Astrocyte (in vitro differentiated cells and primary cell): ENCODE measurements at regions not wholly inside any gene's neighbourhood (a gene's known extent, or its start where the extent isn't known, plus 50 kb on each side); places are given as distances from the start of the nearest gene placed in this dataset.
"Not testable (repeated sequence)": the region's sequence is repeated elsewhere in the genome, so short reads cannot be mapped to it uniquely, and the experiment has no call there.

Source experiments
- DNase-seq: peaks from one replicate; pipeline ENCODE4 v3.0.0-alpha.2; 2010; ENCODE audit warnings: low read depth
- FAIRE-seq: peaks from 2 replicates; lab custom pipeline; 2011; peaks lifted over from hg19 to GRCh38; lab: Jason Lieb, UNC
- H2AFZ ChIP-seq: 2 replicates; pipeline ENCODE4 v1.6.0; 2012; ENCODE audit warnings: low read depth, low read length, inconsistent platforms
- H3K27ac ChIP-seq: 2 replicates; pipeline ENCODE4 v1.5.1; 2011; ENCODE audit warnings: low read depth, low read length, inconsistent platforms
- H3K27me3 ChIP-seq: 2 replicates; pipeline ENCODE4 v1.6.0; 2011; ENCODE audit warnings: low read length, inconsistent platforms; ENCODE audit not compliant: insufficient read depth
- H3K36me3 ChIP-seq: 2 replicates; pipeline ENCODE4 v1.5.1; 2011; ENCODE audit warnings: low read length, inconsistent platforms; ENCODE audit not compliant: insufficient read depth
- H3K4me1 ChIP-seq: 2 replicates; pipeline ENCODE4 v1.5.1; 2011; ENCODE audit warnings: low read length, inconsistent platforms; ENCODE audit not compliant: insufficient read depth
- H3K4me2 ChIP-seq: 2 replicates; pipeline ENCODE4 v1.6.0; 2012; ENCODE audit warnings: low read length, inconsistent platforms
- H3K4me3 ChIP-seq: 2 replicates; pipeline ENCODE4 v1.5.1; 2011; ENCODE audit warnings: low read depth, mild to moderate bottlenecking, low read length, inconsistent platforms; ENCODE audit not compliant: insufficient read depth
- H3K79me2 ChIP-seq: 2 replicates; pipeline ENCODE4 v1.6.0; 2012; ENCODE audit warnings: mild to moderate bottlenecking, low read length, inconsistent platforms; ENCODE audit not compliant: insufficient read depth
- H3K9ac ChIP-seq: 2 replicates; pipeline ENCODE4 v1.6.0; 2012; ENCODE audit warnings: mild to moderate bottlenecking, low read length, inconsistent platforms
- H3K9me3 ChIP-seq: 2 replicates; pipeline ENCODE4 v1.5.1; 2012; ENCODE audit warnings: low read depth, mild to moderate bottlenecking, low read length, inconsistent platforms; ENCODE audit not compliant: insufficient read depth
- H4K20me1 ChIP-seq: 2 replicates; pipeline ENCODE4 v1.6.0; 2012; ENCODE audit warnings: low read length, inconsistent platforms; ENCODE audit not compliant: insufficient read depth
- H3K27ac Mint-ChIP-seq: one replicate; pipeline ENCODE4 v1.8.0; 2021; ENCODE audit warnings: mild to moderate bottlenecking, mixed read lengths; ENCODE audit not compliant: unreplicated experiment
- H3K27me3 Mint-ChIP-seq: one replicate; pipeline ENCODE4 v1.8.0; 2021; ENCODE audit warnings: low read depth, mixed read lengths; ENCODE audit not compliant: unreplicated experiment
- H3K36me3 Mint-ChIP-seq: one replicate; pipeline ENCODE4 v1.8.0; 2021; ENCODE audit warnings: low read depth, mixed read lengths; ENCODE audit not compliant: unreplicated experiment
- H3K4me1 Mint-ChIP-seq: one replicate; pipeline ENCODE4 v1.8.0; 2021; ENCODE audit warnings: low read depth, mixed read lengths; ENCODE audit not compliant: unreplicated experiment
- H3K4me3 Mint-ChIP-seq: one replicate; pipeline ENCODE4 v1.8.0; 2021; ENCODE audit warnings: mild to moderate bottlenecking, moderate library complexity, mixed read lengths; ENCODE audit not compliant: unreplicated experiment
- H3K9me3 Mint-ChIP-seq: one replicate; pipeline ENCODE4 v1.8.0; 2021; ENCODE audit warnings: mild to moderate bottlenecking, mixed read lengths; ENCODE audit not compliant: unreplicated experiment
- EZH2 ChIP-seq: IDR thresholded peaks from 2 replicates; pipeline ENCODE4 v1.6.1; 2012; ENCODE audit warnings: mild to moderate bottlenecking, low read length, inconsistent platforms; ENCODE audit not compliant: insufficient read depth
- TF ChIP-seq, protein P1 (sequence below): IDR thresholded peaks from 2 replicates; pipeline ENCODE4 v1.5.1; 2011; ENCODE audit warnings: low read depth, mild to moderate bottlenecking, inconsistent platforms, low read length, moderate library complexity; ENCODE audit not compliant: insufficient read depth

DNA sequence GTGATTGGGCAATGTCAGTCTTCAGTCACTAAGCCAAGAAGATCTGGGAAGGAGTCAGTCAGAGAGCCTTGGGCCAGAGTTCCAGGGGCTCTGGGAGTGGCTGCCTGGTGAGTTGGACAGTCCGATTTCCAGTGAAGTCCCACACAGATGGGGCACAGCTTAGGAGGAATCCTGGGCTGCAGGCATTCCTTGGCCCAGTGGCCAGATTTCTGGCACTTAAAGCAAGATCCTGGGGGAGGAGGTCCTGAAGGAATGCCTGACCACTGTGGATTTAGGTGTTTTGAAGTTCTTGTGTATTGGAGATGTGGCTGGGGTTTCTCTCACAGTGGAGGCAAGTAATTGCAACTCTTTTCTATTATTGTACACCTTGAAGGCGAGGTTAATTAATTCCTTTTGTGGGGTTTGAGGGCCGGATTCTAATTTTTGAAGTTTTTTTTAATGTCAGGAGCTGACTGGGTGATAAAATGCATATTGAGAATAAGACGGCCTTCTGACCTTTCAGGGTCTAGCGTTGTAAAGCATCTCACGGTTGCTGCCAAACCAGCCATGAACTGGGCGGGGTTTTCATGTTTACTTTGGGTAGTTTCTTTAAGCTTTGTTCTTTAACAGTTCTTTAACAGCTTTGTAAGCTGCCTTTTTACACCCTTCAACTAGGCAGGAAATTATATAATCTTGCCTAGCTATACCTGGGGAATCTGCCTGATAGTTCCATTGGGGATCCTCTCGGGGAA, 73.6 kb upstream of the SIRPG start:
- H3K27me3 ChIP-seq, H3K4me1 ChIP-seq, DNase-seq, H3K4me3 Mint-ChIP-seq, H4K20me1 ChIP-seq, H3K9ac ChIP-seq, H3K27ac Mint-ChIP-seq, H3K9me3 Mint-ChIP-seq, H3K27ac ChIP-seq, H3K4me3 ChIP-seq, H3K9me3 ChIP-seq, H3K36me3 Mint-ChIP-seq, FAIRE-seq, H3K4me1 Mint-ChIP-seq, H3K79me2 ChIP-seq, H3K4me2 ChIP-seq, H2AFZ ChIP-seq, H3K36me3 ChIP-seq: not testable (repeated sequence)
- H3K27me3 Mint-ChIP-seq = peaks cover 17% of the 10 kb centered on the region

DNA sequence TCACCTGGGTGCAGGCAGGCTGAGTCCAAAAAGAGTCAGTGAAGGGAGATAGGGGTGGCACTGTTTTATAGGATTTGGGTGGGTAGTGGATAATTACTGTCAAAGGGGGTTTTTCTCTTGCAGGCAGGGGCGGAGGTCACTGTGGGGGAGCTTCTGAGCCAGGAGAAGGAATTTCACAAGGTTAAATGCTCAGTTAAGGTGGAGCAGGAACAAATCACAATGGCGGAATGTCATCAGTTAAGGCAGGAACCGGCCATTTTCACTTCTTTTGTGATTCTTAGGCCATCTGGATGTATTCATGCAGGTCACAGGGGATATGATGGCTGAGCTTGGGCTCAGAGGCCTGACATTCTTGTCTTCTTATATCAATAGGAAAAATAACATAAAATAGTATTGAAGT, 69.7 kb upstream of the SIRPG start:
- H4K20me1 ChIP-seq, H3K79me2 ChIP-seq, H3K4me2 ChIP-seq, H3K27ac Mint-ChIP-seq, H2AFZ ChIP-seq, H3K4me1 ChIP-seq, H3K36me3 Mint-ChIP-seq, H3K9ac ChIP-seq, H3K4me1 Mint-ChIP-seq, H3K9me3 ChIP-seq, DNase-seq, H3K4me3 ChIP-seq, H3K27me3 ChIP-seq, H3K27ac ChIP-seq, FAIRE-seq, H3K36me3 ChIP-seq, H3K9me3 Mint-ChIP-seq, H3K4me3 Mint-ChIP-seq: not testable (repeated sequence)
- H3K27me3 Mint-ChIP-seq = peaks cover 24% of the 10 kb centered on the region

- peaks cover 26% of the 10 kb centered on the region for H3K27me3 Mint-ChIP-seq
- no peaks in the 10 kb centered on the region for H3K4me1 Mint-ChIP-seq
- no peak overlapping the region for H2AFZ ChIP-seq
- no peak overlapping the region for H3K9ac ChIP-seq
- no peaks in the 10 kb centered on the region for H3K36me3 ChIP-seq
- H3K27ac Mint-ChIP-seq = no peak overlapping the region
- H3K36me3 Mint-ChIP-seq = no peaks in the 10 kb centered on the region
- H3K4me3 Mint-ChIP-seq = no peak overlapping the region
- H3K4me1 ChIP-seq = no peaks in the 10 kb centered on the region
- H3K27me3 ChIP-seq = no peaks in the 10 kb centered on the region
- H3K79me2 ChIP-seq = no peaks in the 10 kb centered on the region
- H3K4me2 ChIP-seq = no peak overlapping the region
- no peaks in the 10 kb centered on the region for H4K20me1 ChIP-seq
- no peak overlapping the region for H3K4me3 ChIP-seq
- H3K27ac ChIP-seq = no peak overlapping the region
- no peaks in the 10 kb centered on the region for H3K9me3 ChIP-seq
- no peak for TF ChIP-seq EZH2
- TF ChIP-seq, protein P1, sequence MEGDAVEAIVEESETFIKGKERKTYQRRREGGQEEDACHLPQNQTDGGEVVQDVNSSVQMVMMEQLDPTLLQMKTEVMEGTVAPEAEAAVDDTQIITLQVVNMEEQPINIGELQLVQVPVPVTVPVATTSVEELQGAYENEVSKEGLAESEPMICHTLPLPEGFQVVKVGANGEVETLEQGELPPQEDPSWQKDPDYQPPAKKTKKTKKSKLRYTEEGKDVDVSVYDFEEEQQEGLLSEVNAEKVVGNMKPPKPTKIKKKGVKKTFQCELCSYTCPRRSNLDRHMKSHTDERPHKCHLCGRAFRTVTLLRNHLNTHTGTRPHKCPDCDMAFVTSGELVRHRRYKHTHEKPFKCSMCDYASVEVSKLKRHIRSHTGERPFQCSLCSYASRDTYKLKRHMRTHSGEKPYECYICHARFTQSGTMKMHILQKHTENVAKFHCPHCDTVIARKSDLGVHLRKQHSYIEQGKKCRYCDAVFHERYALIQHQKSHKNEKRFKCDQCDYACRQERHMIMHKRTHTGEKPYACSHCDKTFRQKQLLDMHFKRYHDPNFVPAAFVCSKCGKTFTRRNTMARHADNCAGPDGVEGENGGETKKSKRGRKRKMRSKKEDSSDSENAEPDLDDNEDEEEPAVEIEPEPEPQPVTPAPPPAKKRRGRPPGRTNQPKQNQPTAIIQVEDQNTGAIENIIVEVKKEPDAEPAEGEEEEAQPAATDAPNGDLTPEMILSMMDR = no peak
- FAIRE-seq (no peak), DNase-seq (no peak)
- H3K9me3 Mint-ChIP-seq = peaks cover 3% of the 10 kb centered on the region
Observed at GRCh38 chr20:1724901-1725300, 67.3 kb upstream of the SIRPG start.
